Stomach (tissue), 8 donors: ENCODE measurements at regions not wholly inside any gene's neighbourhood (a gene's known extent, or its start where the extent isn't known, plus 50 kb on each side); places are given as distances from the start of the nearest gene placed in this dataset.

Experiments used
- DNase-seq, 2 donors: peaks; one replicate each; pipeline versions ENCODE4 v3.0.0 to v3.0.0-alpha.2; 2013 to 2019
- H3K27ac ChIP-seq, 5 donors: fragments of 200-600 bp in 4 of 5; sonication (generic) in 4 of 5; one replicate each; pipeline ENCODE4 v1.5.1; 2013 to 2019; ENCODE audit warnings: mild to moderate bottlenecking in 1 of 5, moderate library complexity in 1 of 5
- H3K27me3 ChIP-seq, 3 donors: fragments of 200-600 bp; sonication (generic); one replicate each; pipeline ENCODE4 v1.5.1; 2017 to 2019; ENCODE audit warnings: mixed run types in 1 of 3
- H3K36me3 ChIP-seq, 4 donors: fragments of 200-600 bp; sonication (generic); 1 replicate in 3 of 4; 2 replicates in 1 of 4; pipeline ENCODE4 v1.5.1; 2016 to 2019
- H3K4me1 ChIP-seq, 4 donors: fragments of 200-600 bp; sonication (generic); one replicate each; pipeline ENCODE4 v1.5.1; 2016 to 2019
- H3K4me3 ChIP-seq, 4 donors: fragments of 200-600 bp; sonication (generic) in 3 of 4; one replicate each; pipeline ENCODE4 v1.5.1; 2016 to 2019; ENCODE audit warnings: mild to moderate bottlenecking in 1 of 4
- H3K9me3 ChIP-seq, 4 donors: fragments of 200-600 bp; sonication (generic); one replicate each; pipeline ENCODE4 v1.5.1; 2016 to 2019
- CTCF ChIP-seq, 7 experiments: fragments of 450-650 bp in 4 of 7; fragments of 200-600 bp in 3 of 7; sonication (generic) in 3 of 7; IDR thresholded peaks; one replicate each; pipeline ENCODE4 v1.5.1; 2016 to 2019; ENCODE audit warnings: antibody characterized with exemption in 7 of 7, control low read depth in 2 of 7, mild to moderate bottlenecking in 1 of 7
- EP300 ChIP-seq: sonication (generic); formaldehyde crosslinking; IDR thresholded peaks from one replicate; pipeline ENCODE4 v1.6.1; 2017; ENCODE audit warnings: antibody characterized with exemption
- POLR2A ChIP-seq, 4 donors: fragments of 450-650 bp; IDR thresholded peaks; one replicate each; pipeline ENCODE4 v1.6.1; 2016; ENCODE audit warnings: antibody characterized with exemption in 4 of 4, control low read depth in 2 of 4, mild to moderate bottlenecking in 1 of 4, moderate library complexity in 1 of 4
- POLR2AphosphoS5 ChIP-seq, 3 donors: sonication (generic); formaldehyde crosslinking; IDR thresholded peaks; one replicate each; pipeline ENCODE4 v1.6.1; 2016; ENCODE audit warnings: antibody characterized with exemption in 3 of 3
- WGBS, 5 donors: extraction: QIAGEN DNeasy Blood & Tissue Kit in 3 of 5; methylation state at CpG; one replicate each; pipeline versions ENCODE4 v1.1.5 to v1.1.7; 2013 to 2018; 5-methylcytosine and 5-hydroxymethylcytosine counted together
- intact Hi-C: fragments of 100-400 bp; cut with DNase I; formaldehyde crosslinking; loops from one replicate; pipeline ENCODE4 v1.15.1; 2023; ENCODE audit warnings: low total_unique reads
- donor health status: healthy with polysubstance abuse.
- donor health status: Bipolar disorder and iron deficiency.
- donor health status: healthy.

- H3K27ac ChIP-seq: no peak overlapping the region
- no peak overlapping the region for H3K4me3 ChIP-seq
- H3K4me1 ChIP-seq: no peaks in the 10 kb centered on the region
- H3K27me3 ChIP-seq: no peaks in the 10 kb centered on the region
- TF ChIP-seq POLR2A (IDR thresholded peaks at IDR 0.05) (no peak), EP300 (no peak), CTCF (IDR thresholded peaks at IDR 0.05) (no peak), POLR2AphosphoS5 (IDR thresholded peaks at IDR 0.05) (no peak)
- H3K36me3 ChIP-seq: no peaks in the 10 kb centered on the region
- DNase-seq: no peak
- intact Hi-C loops: no loop called here
- WGBS, 5 donors: 67 to 78% (median 72%) methylated on average over 5 of the region's 5 CpGs
- H3K9me3 ChIP-seq: no peaks in the 10 kb centered on the region
Observed at GRCh38 chr4:160326110-160326509, 1223.2 kb downstream of the RAPGEF2 start.

- Histone ChIP-seq H3K4me3 (no peak overlapping the region), H3K27me3 (no peaks in the 10 kb centered on the region), H3K36me3 (no peaks in the 10 kb centered on the region), H3K27ac (no peak overlapping the region), H3K4me1 (no peaks in the 10 kb centered on the region), H3K9me3 (no peaks in the 10 kb centered on the region)
- intact Hi-C loops: no loop called here
- DNase-seq: no peak
- no peak for TF ChIP-seq POLR2A (IDR thresholded peaks at IDR 0.05)
- TF ChIP-seq EP300: no peak
- TF ChIP-seq CTCF (IDR thresholded peaks at IDR 0.05): no peak
- no peak for TF ChIP-seq POLR2AphosphoS5 (IDR thresholded peaks at IDR 0.05)
Observed at GRCh38 chr4:160347197-160347596, 1244.3 kb downstream of the RAPGEF2 start.

- intact Hi-C loops: no loop called here
- TF ChIP-seq POLR2AphosphoS5 (IDR thresholded peaks at IDR 0.05) (no peak), EP300 (no peak), POLR2A (IDR thresholded peaks at IDR 0.05) (no peak), CTCF (IDR thresholded peaks at IDR 0.05) (no peak)
- Histone ChIP-seq H3K36me3 (no peaks in the 10 kb centered on the region), H3K27ac (no peak overlapping the region), H3K4me1 (no peaks in the 10 kb centered on the region), H3K9me3 (peaks cover 0 to 3% (median 0%) of the 10 kb centered on the region in 4 donors), H3K27me3 (no peaks in the 10 kb centered on the region), H3K4me3 (no peak overlapping the region)
- peak in 1 of 2 donors; percentile 13 for DNase-seq
- WGBS, 5 donors: 68 to 81% (median 73%) methylated on average over 6 of the region's 6 CpGs
Observed at GRCh38 chr4:160350944-160351343, 1248.1 kb downstream of the RAPGEF2 start.

GRCh38 chr4:160352637-160353036, 1249.8 kb downstream of the RAPGEF2 start:
- H3K4me3 ChIP-seq: no peak overlapping the region
- H3K27ac ChIP-seq: no peak overlapping the region
- no peak for TF ChIP-seq EP300
- TF ChIP-seq POLR2A (IDR thresholded peaks at IDR 0.05): no peak
- no peak for TF ChIP-seq CTCF (IDR thresholded peaks at IDR 0.05)
- TF ChIP-seq POLR2AphosphoS5 (IDR thresholded peaks at IDR 0.05): no peak
- intact Hi-C loops: no loop called here
- no peaks in the 10 kb centered on the region for H3K27me3 ChIP-seq
- H3K9me3 ChIP-seq: peaks cover 0 to 3% (median 0%) of the 10 kb centered on the region in 4 donors
- no peak for DNase-seq
- 56 to 69% (median 60%) methylated on average over 2 of the region's 2 CpGs for WGBS, 5 donors
- no peaks in the 10 kb centered on the region for H3K36me3 ChIP-seq
- no peaks in the 10 kb centered on the region for H3K4me1 ChIP-seq
